H9 (cell line): ENCODE measurements at regions not wholly inside any gene's neighbourhood (a gene's known extent, or its start where the extent isn't known, plus 50 kb on each side); places are given as distances from the start of the nearest gene placed in this dataset.

ENCODE experiments used
- DNase-seq: peaks from one replicate; pipeline ENCODE4 v3.0.0-alpha.2; 2017
- H2AFZ ChIP-seq: one replicate; pipeline ENCODE4 v1.6.1; 2013; ENCODE audit warnings: mild to moderate bottlenecking, low read length, control low read depth, moderate library complexity
- H2AK5ac ChIP-seq: 2 replicates; pipeline ENCODE4 v1.6.1; 2013; ENCODE audit warnings: low read length, control low read depth, mixed read lengths; ENCODE audit not compliant: insufficient read length
- H2BK120ac ChIP-seq: one replicate; pipeline ENCODE4 v1.6.1; 2013; ENCODE audit warnings: low read depth, mild to moderate bottlenecking, low read length, control low read depth, inconsistent platforms; ENCODE audit not compliant: poor library complexity, severe bottlenecking
- H2BK12ac ChIP-seq: 2 replicates; pipeline ENCODE4 v1.6.1; 2013; ENCODE audit warnings: low read length, control low read depth, mixed read lengths, low read depth; ENCODE audit not compliant: insufficient read length
- H2BK15ac ChIP-seq: 2 replicates; pipeline ENCODE4 v1.6.1; 2013; ENCODE audit warnings: low read depth, low read length, control low read depth
- H2BK20ac ChIP-seq: one replicate; pipeline ENCODE4 v1.6.1; 2013; ENCODE audit warnings: low read depth, mild to moderate bottlenecking, low read length, control low read depth, inconsistent platforms; ENCODE audit not compliant: poor library complexity, severe bottlenecking
- H2BK5ac ChIP-seq: 2 replicates; pipeline ENCODE4 v1.6.1; 2013; ENCODE audit warnings: low read length, control low read depth, mixed read lengths; ENCODE audit not compliant: insufficient read length
- H3K14ac ChIP-seq: 2 replicates; pipeline ENCODE4 v1.6.1; 2013; ENCODE audit warnings: low read length, control low read depth; ENCODE audit not compliant: insufficient read depth
- H3K18ac ChIP-seq: 2 replicates; pipeline ENCODE4 v1.6.1; 2013; ENCODE audit warnings: low read depth, mild to moderate bottlenecking, mixed read lengths, low read length, control low read depth; ENCODE audit not compliant: insufficient read length
- H3K23ac ChIP-seq: 2 replicates; pipeline ENCODE4 v1.6.1; 2013; ENCODE audit warnings: low read length, control low read depth, mixed read lengths, low read depth; ENCODE audit not compliant: insufficient read length
- H3K23me2 ChIP-seq: 2 replicates; pipeline ENCODE4 v1.6.1; 2013; ENCODE audit warnings: low read depth, mild to moderate bottlenecking, mixed read lengths, low read length, control low read depth; ENCODE audit not compliant: insufficient read length, poor library complexity, severe bottlenecking
- H3K27ac ChIP-seq: 2 replicates; pipeline ENCODE4 v1.5.1; 2013; ENCODE audit warnings: low read length, control low read depth, mixed read lengths, low read depth; ENCODE audit not compliant: insufficient read length
- H3K27me3 ChIP-seq: 2 replicates; pipeline ENCODE4 v1.6.1; 2013; ENCODE audit warnings: low read length, control low read depth, inconsistent platforms; ENCODE audit not compliant: insufficient read depth
- H3K4ac ChIP-seq: 2 replicates; pipeline ENCODE4 v1.6.1; 2013; ENCODE audit warnings: low read depth, mild to moderate bottlenecking, control low read depth, inconsistent platforms, low read length, moderate library complexity
- H3K4me1 ChIP-seq: 2 replicates; pipeline ENCODE4 v1.6.1; 2013; ENCODE audit warnings: low read length, control low read depth, inconsistent platforms; ENCODE audit not compliant: insufficient read depth
- H3K4me2 ChIP-seq: 2 replicates; pipeline ENCODE4 v1.6.1; 2013; ENCODE audit warnings: low read length, control low read depth, mixed read lengths; ENCODE audit not compliant: insufficient read length, insufficient read depth
- H3K56ac ChIP-seq: 2 replicates; pipeline ENCODE4 v1.6.1; 2013; ENCODE audit warnings: low read depth, mild to moderate bottlenecking, mixed read lengths, low read length, control low read depth; ENCODE audit not compliant: insufficient read length
- H3K79me1 ChIP-seq: 2 replicates; pipeline ENCODE4 v1.6.1; 2013; ENCODE audit warnings: low read depth, mild to moderate bottlenecking, moderate library complexity, low read length, control low read depth, inconsistent platforms; ENCODE audit not compliant: insufficient read depth, poor library complexity, severe bottlenecking
- H3K79me2 ChIP-seq: 2 replicates; pipeline ENCODE4 v1.6.1; 2013; ENCODE audit warnings: low read length, control low read depth, inconsistent platforms; ENCODE audit not compliant: insufficient read depth
- H3K9ac ChIP-seq: 2 replicates; pipeline ENCODE4 v1.6.1; 2013; ENCODE audit warnings: low read length, control low read depth, mixed read lengths; ENCODE audit not compliant: insufficient read length; ENCODE audit errors: extremely low read depth
- H3K9me3 ChIP-seq: one replicate; pipeline ENCODE4 v1.6.1; 2013; ENCODE audit warnings: low read depth, low read length, inconsistent platforms; ENCODE audit not compliant: control insufficient read depth
- H3T11ph ChIP-seq: one replicate; pipeline ENCODE4 v1.6.1; 2013; ENCODE audit warnings: mild to moderate bottlenecking, low read length, control low read depth, inconsistent platforms
- H4K20me1 ChIP-seq: one replicate; pipeline ENCODE4 v1.6.1; 2013; ENCODE audit not compliant: control insufficient read depth, insufficient read length, insufficient read depth
- H4K5ac ChIP-seq: 2 replicates; pipeline ENCODE4 v1.6.1; 2013; ENCODE audit warnings: low read depth, mild to moderate bottlenecking, mixed read lengths, low read length, control low read depth; ENCODE audit not compliant: insufficient read length
- H4K8ac ChIP-seq: replicated peaks from 2 replicates; pipeline ENCODE4 v1.6.1; 2013; ENCODE audit warnings: low read length, control low read depth, mixed read lengths, low read depth; ENCODE audit not compliant: insufficient read length
- H4K91ac ChIP-seq: 2 replicates; pipeline ENCODE4 v1.6.1; 2013; ENCODE audit warnings: low read depth, mild to moderate bottlenecking, moderate library complexity, mixed read lengths, low read length, control low read depth; ENCODE audit not compliant: insufficient read length
- H3K27ac Mint-ChIP-seq, 3 experiments: 2 replicates in 2 of 3; 3 replicates in 1 of 3; pipeline ENCODE4 v1.8.0; 2020 to 2021; ENCODE audit warnings: mixed read lengths in 3 of 3, mild to moderate bottlenecking in 1 of 3, moderate library complexity in 1 of 3
- H3K27me3 Mint-ChIP-seq: 2 replicates; pipeline ENCODE4 v1.8.0; 2021; ENCODE audit warnings: low read depth, mild to moderate bottlenecking, moderate library complexity, mixed read lengths
- H3K36me3 Mint-ChIP-seq, 3 experiments: 2 replicates in 2 of 3; 3 replicates in 1 of 3; pipeline ENCODE4 v1.8.0; 2020 to 2021; ENCODE audit warnings: low read depth in 3 of 3, mixed read lengths in 3 of 3; ENCODE audit not compliant: insufficient read depth in 1 of 3
- H3K4me1 Mint-ChIP-seq, 2 experiments: 2 replicates each; pipeline ENCODE4 v1.8.0; 2020; ENCODE audit warnings: mixed read lengths in 2 of 2
- H3K4me3 Mint-ChIP-seq, 2 experiments: 2 replicates in 1 of 2; 3 replicates in 1 of 2; pipeline ENCODE4 v1.8.0; 2020 to 2021; ENCODE audit warnings: mild to moderate bottlenecking in 2 of 2, mixed read lengths in 2 of 2, moderate library complexity in 1 of 2
- H3K9me3 Mint-ChIP-seq, 2 experiments: 2 replicates in 1 of 2; 3 replicates in 1 of 2; pipeline ENCODE4 v1.8.0; 2020; ENCODE audit warnings: mild to moderate bottlenecking in 2 of 2, mixed read lengths in 2 of 2, moderate library complexity in 1 of 2
- CTCF ChIP-seq: fragments of 200-600 bp; sonication (generic); conservative IDR thresholded peaks from 3 replicates; pipeline ENCODE4 v1.8.0; 2021; ENCODE audit warnings: antibody characterized with exemption, mild to moderate bottlenecking
- WGBS: extraction: QIAGEN DNeasy Blood & Tissue Kit; methylation state at CpG from one replicate; pipeline ENCODE4 v1.1.7; 2013; ENCODE audit warnings: missing lambda C conversion rate, low lambda C conversion rate, mixed read lengths; ENCODE audit not compliant: insufficient read length; ENCODE audit errors: extremely low coverage; 5-methylcytosine and 5-hydroxymethylcytosine counted together

- Mint-ChIP-seq H3K27me3 (peaks cover 9% of the 10 kb centered on the region), H3K4me3 (no peak overlapping the region), H3K9me3 (no peaks in the 10 kb centered on the region; a peak in 1 of 5 replicates), H3K27ac (no peak overlapping the region), H3K4me1 (peaks cover 25 to 33% of the 10 kb centered on the region in 2 experiments), H3K36me3 (no peaks in the 10 kb centered on the region)
- Histone ChIP-seq H3K79me2 (no peaks in the 10 kb centered on the region), H2AK5ac (no peak overlapping the region), H3K4me2 (no peak overlapping the region), H3K18ac (no peak overlapping the region), H4K8ac (no peak overlapping the region), H4K5ac (no peak overlapping the region), H3K27ac (no peak overlapping the region), H2BK12ac (no peak overlapping the region), H3K23ac (no peak overlapping the region), H3K27me3 (no peaks in the 10 kb centered on the region), H3K4ac (no peak overlapping the region), H3T11ph (no peak overlapping the region), H3K14ac (no peak overlapping the region), H2BK5ac (no peak overlapping the region), H3K9me3 (no peaks in the 10 kb centered on the region), H3K23me2 (no peaks in the 10 kb centered on the region), H4K20me1 (no peaks in the 10 kb centered on the region), H2BK120ac (no peak overlapping the region), H3K4me1 (peaks cover 13% of the 10 kb centered on the region), H3K9ac (no peak overlapping the region), H2BK20ac (no peak overlapping the region), H2AFZ (no peak overlapping the region), H2BK15ac (no peak overlapping the region), H3K56ac (no peak overlapping the region), H3K79me1 (no peaks in the 10 kb centered on the region), H4K91ac (no peak overlapping the region)
- no CpG with 5 or more reads among the region's 11 CpGs for WGBS
- no peak for TF ChIP-seq CTCF
- DNase-seq: no peak
These were observed 241.1 kb downstream of the NPHP4 start for GRCh38 chr1:5751163-5751540.
